GM23248 (cell line): ENCODE measurements at regions not wholly inside any gene's neighbourhood (a gene's known extent, or its start where the extent isn't known, plus 50 kb on each side); places are given as distances from the start of the nearest gene placed in this dataset.

ENCODE experiments used
- DNase-seq: peaks from one replicate; pipeline ENCODE4 v3.0.0-alpha.2; 2015
- H2AFZ ChIP-seq: fragments of 200-600 bp; sonication (generic); 2 replicates; pipeline ENCODE4 v1.6.1; 2016; ENCODE audit warnings: antibody characterized with exemption
- H3F3A ChIP-seq: fragments of 200-600 bp; sonication (generic); 2 replicates; pipeline ENCODE4 v1.6.1; 2016; ENCODE audit warnings: mild to moderate bottlenecking, antibody characterized with exemption, mixed run types; ENCODE audit not compliant: insufficient read depth
- H3K27ac ChIP-seq: fragments of 200-600 bp; sonication (generic); 2 replicates; pipeline ENCODE4 v1.5.1; 2016; ENCODE audit warnings: mild to moderate bottlenecking
- H3K27me3 ChIP-seq: fragments of 200-600 bp; sonication (generic); replicated peaks from 2 replicates; pipeline ENCODE4 v1.6.1; 2016; ENCODE audit warnings: mild to moderate bottlenecking; ENCODE audit not compliant: insufficient read depth
- H3K36me3 ChIP-seq: fragments of 200-600 bp; sonication (generic); 2 replicates; pipeline ENCODE4 v1.6.1; 2016; ENCODE audit warnings: low read depth, mild to moderate bottlenecking
- H3K4me1 ChIP-seq: fragments of 200-600 bp; sonication (generic); 2 replicates; pipeline ENCODE4 v1.6.1; 2016; ENCODE audit warnings: mild to moderate bottlenecking; ENCODE audit not compliant: insufficient read depth
- H3K4me2 ChIP-seq: fragments of 200-600 bp; sonication (generic); one replicate; pipeline ENCODE4 v1.6.1; 2016; ENCODE audit warnings: mild to moderate bottlenecking; ENCODE audit not compliant: unreplicated experiment
- H3K4me3 ChIP-seq: fragments of 200-600 bp; sonication (generic); 2 replicates; pipeline ENCODE4 v1.5.1; 2016; ENCODE audit warnings: mild to moderate bottlenecking
- H3K79me2 ChIP-seq: fragments of 200-600 bp; sonication (generic); 2 replicates; pipeline ENCODE4 v1.6.1; 2016; ENCODE audit warnings: mild to moderate bottlenecking; ENCODE audit not compliant: insufficient read depth
- H3K9ac ChIP-seq: fragments of 200-600 bp; sonication (generic); 2 replicates; pipeline ENCODE4 v1.6.1; 2016; ENCODE audit warnings: mild to moderate bottlenecking
- H3K9me2 ChIP-seq: fragments of 200-600 bp; sonication (generic); 2 replicates; pipeline ENCODE4 v1.6.1; 2016; ENCODE audit warnings: mixed run types, mild to moderate bottlenecking, moderate library complexity; ENCODE audit not compliant: insufficient read depth
- H3K9me3 ChIP-seq: fragments of 200-600 bp; sonication (generic); one replicate; pipeline ENCODE4 v1.6.1; 2017; ENCODE audit warnings: low read depth
- H4K20me1 ChIP-seq: fragments of 200-600 bp; sonication (generic); 2 replicates; pipeline ENCODE4 v1.6.0; 2016; ENCODE audit not compliant: insufficient read depth
- EZH2 ChIP-seq: fragments of 200-600 bp; sonication (generic); IDR thresholded peaks from 2 replicates; pipeline ENCODE4 v1.6.1; 2018; ENCODE audit warnings: antibody characterized with exemption, mild to moderate bottlenecking; ENCODE audit not compliant: insufficient read depth, poor library complexity, severe bottlenecking
- EZH2phosphoT487 ChIP-seq: fragments of 200-600 bp; sonication (generic); IDR thresholded peaks from 2 replicates; pipeline ENCODE4 v1.6.1; 2018; ENCODE audit warnings: antibody characterized with exemption, moderate library complexity, mild to moderate bottlenecking, low read depth; ENCODE audit not compliant: insufficient read depth
- WGBS, 2 experiments: methylation state at CpG; one replicate each; pipeline ENCODE4 v1.1.6; 2015 to 2017; ENCODE audit warnings: low lambda C conversion rate in 2 of 2, low coverage in 1 of 2; ENCODE audit errors: missing lambda C conversion rate in 2 of 2; 5-methylcytosine and 5-hydroxymethylcytosine counted together
- in situ Hi-C: fragments of 300-500 bp; cut with MboI; formaldehyde crosslinking; loops from 2 replicates; pipeline ENCODE4 v1.15.0; 2020

- Histone ChIP-seq H3K9ac (no peak overlapping the region), H3F3A (peaks cover 14% of the 10 kb centered on the region), H2AFZ (no peak overlapping the region), H3K79me2 (no peaks in the 10 kb centered on the region), H3K9me3 (no peaks in the 10 kb centered on the region), H3K27me3 (no peaks in the 10 kb centered on the region), H3K4me2 (no peak overlapping the region), H3K27ac (no peak overlapping the region), H4K20me1 (no peaks in the 10 kb centered on the region), H3K9me2 (no peaks in the 10 kb centered on the region; the same call in 1 of the 2 replicates), H3K36me3 (no peaks in the 10 kb centered on the region), H3K4me1 (peaks cover 12% of the 10 kb centered on the region), H3K4me3 (no peak overlapping the region)
- 88 to 89% methylated on average over 6 of the region's 6 CpGs for WGBS, 2 experiments
- in situ Hi-C loops: no loop called here
- TF ChIP-seq EZH2: no peak
- no peak for TF ChIP-seq EZH2phosphoT487
- DNase-seq: no peak
These were observed 943.8 kb upstream of the SOX9 start for GRCh38 chr17:71176928-71177443.

- Histone ChIP-seq H3K27me3 (no peaks in the 10 kb centered on the region), H2AFZ (no peak overlapping the region), H4K20me1 (no peaks in the 10 kb centered on the region), H3K9ac (0 out of 2 replicates have a peak overlapping the region, but pooled peaks have one; percentile 11), H3K4me3 (no peak overlapping the region), H3K4me2 (peak overlapping the region; percentile 2), H3F3A (peaks cover 14% of the 10 kb centered on the region), H3K4me1 (peaks cover 16% of the 10 kb centered on the region), H3K36me3 (no peaks in the 10 kb centered on the region), H3K9me2 (no peaks in the 10 kb centered on the region), H3K79me2 (no peaks in the 10 kb centered on the region), H3K9me3 (no peaks in the 10 kb centered on the region), H3K27ac (peak overlapping the region; percentile 30)
- in situ Hi-C loops: no loop called here
- DNase-seq: peak; percentile 73
- TF ChIP-seq EZH2phosphoT487 (no peak), EZH2 (no peak)
- WGBS, 2 experiments: 7 to 9% methylated on average over 6 of the region's 6 CpGs
These were observed 939.9 kb upstream of the SOX9 start for GRCh38 chr17:71180801-71181385.

GRCh38 chr17:71183066-71183660 lies 937.7 kb upstream of the SOX9 start:
- TF ChIP-seq EZH2: no peak
- no peak for TF ChIP-seq EZH2phosphoT487
- H3K9me2 ChIP-seq: no peaks in the 10 kb centered on the region
- H3K79me2 ChIP-seq: no peaks in the 10 kb centered on the region
- no peaks in the 10 kb centered on the region for H3K36me3 ChIP-seq
- no peak overlapping the region for H2AFZ ChIP-seq
- H3K9ac ChIP-seq: no peak overlapping the region
- in situ Hi-C loops: no loop called here
- no peaks in the 10 kb centered on the region for H3K27me3 ChIP-seq
- no peak for DNase-seq
- no peak overlapping the region for H3K4me2 ChIP-seq
- H3K4me3 ChIP-seq: no peak overlapping the region
- no peaks in the 10 kb centered on the region for H4K20me1 ChIP-seq
- H3F3A ChIP-seq: peaks cover 24% of the 10 kb centered on the region
- no peaks in the 10 kb centered on the region for H3K9me3 ChIP-seq
- H3K4me1 ChIP-seq: peaks cover 18% of the 10 kb centered on the region
- WGBS, 2 experiments: 94 to 96% methylated on average over 4 of the region's 4 CpGs
- H3K27ac ChIP-seq: no peak overlapping the region

GRCh38 chr17:71184716-71185115 lies 936.1 kb upstream of the SOX9 start:
- no peak overlapping the region for H3K27ac ChIP-seq
- no peaks in the 10 kb centered on the region for H3K36me3 ChIP-seq
- no peaks in the 10 kb centered on the region for H3K9me2 ChIP-seq
- H3K4me2 ChIP-seq: no peak overlapping the region
- H3K4me1 ChIP-seq: peaks cover 32% of the 10 kb centered on the region
- peaks cover 38% of the 10 kb centered on the region for H3F3A ChIP-seq
- 16 to 24% methylated on average over 4 of the region's 4 CpGs for WGBS, 2 experiments
- no peak overlapping the region for H3K9ac ChIP-seq
- no peak overlapping the region for H3K4me3 ChIP-seq
- H3K9me3 ChIP-seq: no peaks in the 10 kb centered on the region
- H3K27me3 ChIP-seq: no peaks in the 10 kb centered on the region
- H3K79me2 ChIP-seq: no peaks in the 10 kb centered on the region
- TF ChIP-seq EZH2phosphoT487 (no peak), EZH2 (no peak)
- peak; percentile 68 for DNase-seq
- no peak overlapping the region for H2AFZ ChIP-seq
- no peaks in the 10 kb centered on the region for H4K20me1 ChIP-seq
- in situ Hi-C loops: no loop called here
